GM13976 (cell line): ENCODE measurements at regions not wholly inside any gene's neighbourhood (a gene's known extent, or its start where the extent isn't known, plus 50 kb on each side); places are given as distances from the start of the nearest gene placed in this dataset.

Source experiments
- DNase-seq: peaks from one replicate; pipeline ENCODE4 v3.0.0; 2012; ENCODE audit warnings: low spot score
- in situ Hi-C: fragments of 300-500 bp; cut with MboI; formaldehyde crosslinking; loops from one replicate; pipeline ENCODE4 v1.12.0; 2022; ENCODE audit warnings: low sequenced_read_pairs, mixed read lengths, inconsistent platforms; ENCODE audit not compliant: unreplicated experiment
- TF ChIP-seq, protein P1 (sequence below): IDR thresholded peaks from 2 replicates; pipeline ENCODE4 v1.5.1; 2012; ENCODE audit warnings: borderline replicate concordance, mild to moderate bottlenecking; ENCODE audit not compliant: insufficient read depth; ENCODE audit errors: extremely low read depth, missing control alignments, control extremely low read depth

DNA sequence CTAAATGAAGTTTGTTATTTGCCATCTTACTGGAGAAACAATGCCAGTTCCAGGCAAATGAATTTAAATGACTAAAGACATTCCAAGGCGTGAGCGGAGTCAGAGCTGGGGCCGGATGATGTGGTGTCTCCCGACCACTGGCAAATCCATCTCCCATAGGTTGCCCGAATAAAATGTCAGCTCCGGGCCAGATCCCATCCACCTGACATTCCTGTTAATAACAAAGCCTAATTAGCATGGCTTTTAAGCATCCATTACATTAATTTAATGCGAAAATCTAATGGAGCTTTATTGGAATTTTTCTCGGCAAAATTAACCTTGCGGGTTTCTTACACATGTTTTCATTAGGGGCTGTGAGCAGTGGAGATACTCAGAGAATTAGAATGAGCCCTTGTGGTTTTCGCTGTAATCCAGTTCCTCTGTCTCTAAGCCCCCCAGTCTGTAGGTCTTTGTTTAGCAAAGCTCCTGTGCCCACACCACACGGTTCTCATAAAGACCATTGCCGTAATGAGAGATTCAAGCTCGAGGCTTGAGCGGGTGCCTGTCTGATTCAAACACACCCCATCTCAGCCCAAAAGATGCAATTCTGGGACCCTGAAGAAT is 123.3 kb downstream of the CCT6B start:
- in situ Hi-C loops: no loop called here

DNA sequence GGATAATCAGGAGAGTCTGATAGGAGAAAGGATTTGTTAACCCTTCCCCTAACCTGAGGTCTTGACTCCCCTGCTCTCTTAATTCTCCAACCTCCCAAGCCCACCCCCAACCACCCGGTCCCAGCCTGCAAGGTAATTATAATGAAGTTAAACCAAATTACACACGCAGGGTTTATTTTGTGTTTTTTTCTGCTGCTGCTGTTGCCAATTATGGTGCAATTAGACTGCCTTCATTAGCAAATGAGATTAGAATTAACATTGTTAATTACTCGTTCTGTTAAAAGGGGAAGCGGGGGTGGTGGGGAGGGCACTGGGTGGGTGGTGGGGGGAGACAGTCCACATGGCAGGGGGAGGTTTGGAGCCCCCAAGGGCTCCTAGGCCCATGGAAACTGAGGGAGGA is 128.9 kb downstream of the CCT6B start:
- in situ Hi-C loops: no loop called here
- DNase-seq: no peak

More for the DNA sequence above, 123.3 kb downstream of the CCT6B start:
- DNase-seq: no peak
- TF ChIP-seq, protein P1, sequence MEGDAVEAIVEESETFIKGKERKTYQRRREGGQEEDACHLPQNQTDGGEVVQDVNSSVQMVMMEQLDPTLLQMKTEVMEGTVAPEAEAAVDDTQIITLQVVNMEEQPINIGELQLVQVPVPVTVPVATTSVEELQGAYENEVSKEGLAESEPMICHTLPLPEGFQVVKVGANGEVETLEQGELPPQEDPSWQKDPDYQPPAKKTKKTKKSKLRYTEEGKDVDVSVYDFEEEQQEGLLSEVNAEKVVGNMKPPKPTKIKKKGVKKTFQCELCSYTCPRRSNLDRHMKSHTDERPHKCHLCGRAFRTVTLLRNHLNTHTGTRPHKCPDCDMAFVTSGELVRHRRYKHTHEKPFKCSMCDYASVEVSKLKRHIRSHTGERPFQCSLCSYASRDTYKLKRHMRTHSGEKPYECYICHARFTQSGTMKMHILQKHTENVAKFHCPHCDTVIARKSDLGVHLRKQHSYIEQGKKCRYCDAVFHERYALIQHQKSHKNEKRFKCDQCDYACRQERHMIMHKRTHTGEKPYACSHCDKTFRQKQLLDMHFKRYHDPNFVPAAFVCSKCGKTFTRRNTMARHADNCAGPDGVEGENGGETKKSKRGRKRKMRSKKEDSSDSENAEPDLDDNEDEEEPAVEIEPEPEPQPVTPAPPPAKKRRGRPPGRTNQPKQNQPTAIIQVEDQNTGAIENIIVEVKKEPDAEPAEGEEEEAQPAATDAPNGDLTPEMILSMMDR: no peak

DNA sequence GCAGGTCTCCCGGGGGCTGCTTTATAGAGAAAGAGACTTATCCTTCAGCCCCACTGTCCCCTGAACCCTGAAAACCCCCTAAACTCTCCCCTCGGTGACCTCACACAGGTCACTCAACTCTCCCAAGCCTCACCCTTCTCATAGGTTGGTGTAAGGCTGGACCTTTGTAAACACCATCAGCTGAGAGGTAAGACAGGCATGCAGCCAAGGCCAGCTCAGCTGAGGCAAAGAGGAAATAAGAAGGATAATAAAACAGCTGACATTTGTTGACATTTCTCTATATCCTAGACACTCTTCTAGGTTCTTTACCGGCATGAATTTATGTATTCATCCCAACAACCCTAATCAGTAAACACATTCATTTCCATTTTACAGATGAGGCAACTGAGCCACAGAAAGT is 134.3 kb downstream of the CCT6B start:
- DNase-seq: no peak
- in situ Hi-C loops: no loop called here
- TF ChIP-seq, protein P1: no peak

More for the DNA sequence above, 128.9 kb downstream of the CCT6B start:
- TF ChIP-seq, protein P1: no peak

DNA sequence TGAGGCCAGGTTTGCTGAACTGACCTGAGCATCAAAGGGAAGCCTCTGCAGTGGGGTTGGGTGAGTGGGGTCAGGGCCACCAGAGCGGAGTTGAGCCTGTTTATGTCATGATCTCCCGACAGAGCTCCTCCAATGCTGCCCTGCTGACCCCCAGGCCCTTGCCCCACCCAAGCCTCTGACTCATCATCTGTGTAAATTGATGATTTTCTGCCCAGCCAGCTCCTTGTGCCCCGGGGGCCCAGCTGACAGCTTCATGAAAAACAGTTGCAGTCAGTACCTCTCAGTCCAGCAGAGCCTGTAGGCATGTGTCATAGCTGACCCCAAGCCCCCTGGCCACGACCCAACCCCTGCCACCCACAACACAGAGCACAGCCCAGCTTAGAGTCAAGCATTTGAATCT is 134.9 kb downstream of the CCT6B start:
- no peak for DNase-seq
- in situ Hi-C loops: no loop called here
- TF ChIP-seq, protein P1: no peak

DNA sequence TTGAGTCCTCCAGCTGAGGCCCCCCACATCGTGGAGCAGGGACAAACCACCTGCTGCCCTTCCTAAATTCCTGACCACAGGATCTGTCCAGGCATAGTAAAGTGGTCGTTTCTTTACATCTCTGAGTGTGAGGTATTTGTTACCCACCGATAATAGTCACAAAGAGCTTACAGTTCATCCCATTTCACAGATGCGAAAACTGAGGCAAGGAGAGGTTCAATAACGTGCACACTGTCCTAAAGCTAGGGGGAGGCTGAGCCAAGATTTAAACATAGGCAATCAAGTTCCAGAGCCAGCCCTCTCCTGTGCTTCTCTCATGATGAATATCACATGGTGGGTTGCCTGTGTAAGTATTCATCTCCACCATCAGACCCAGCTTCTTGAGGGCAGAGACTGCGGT is 135.4 kb downstream of the CCT6B start:
- DNase-seq: no peak
- in situ Hi-C loops: no loop called here
- TF ChIP-seq, protein P1: no peak

DNA sequence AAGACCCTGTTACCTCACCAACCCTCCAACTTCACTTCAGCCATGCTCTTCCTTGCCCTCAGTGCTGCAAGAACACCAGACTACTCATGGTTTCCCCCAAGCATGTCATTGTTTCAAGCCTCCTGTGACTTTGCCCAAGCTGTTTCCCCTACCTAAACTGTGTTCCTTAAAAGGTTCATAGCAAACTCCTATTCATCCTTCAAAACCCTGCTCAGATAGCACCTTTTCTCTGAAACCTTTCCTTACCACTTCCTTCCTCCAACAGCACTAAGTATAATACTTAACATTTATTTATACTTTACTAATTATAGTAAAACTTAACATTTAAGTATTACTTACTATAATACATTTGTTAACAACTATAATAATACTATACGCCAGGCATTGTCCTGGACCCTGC is 136.2 kb downstream of the CCT6B start:
- in situ Hi-C loops: no loop called here
- DNase-seq: no peak
- TF ChIP-seq, protein P1: no peak
